Loucy (cell line): ENCODE measurements at regions not wholly inside any gene's neighbourhood (a gene's known extent, or its start where the extent isn't known, plus 50 kb on each side); places are given as distances from the start of the nearest gene placed in this dataset.

Experiments used
- H2AFZ ChIP-seq: fragments of 200-600 bp; sonication (generic); 2 replicates; pipeline ENCODE4 v1.6.0; 2016; ENCODE audit warnings: antibody characterized with exemption, mild to moderate bottlenecking, low read length, moderate library complexity
- H3F3A ChIP-seq: fragments of 200-600 bp; 2 replicates; pipeline ENCODE4 v1.6.0; 2016; ENCODE audit warnings: antibody characterized with exemption, low read depth, mild to moderate bottlenecking
- H3K27me3 ChIP-seq: fragments of 200-600 bp; sonication (generic); 2 replicates; pipeline ENCODE4 v1.6.1; 2014; ENCODE audit warnings: low read length, mild to moderate bottlenecking; ENCODE audit not compliant: insufficient read depth, poor library complexity, severe bottlenecking
- H3K36me3 ChIP-seq: fragments of 200-600 bp; sonication (generic); 2 replicates; pipeline ENCODE4 v1.6.1; 2016; ENCODE audit warnings: low read length; ENCODE audit not compliant: insufficient read depth
- H3K4me1 ChIP-seq: fragments of 200-600 bp; sonication (generic); 2 replicates; pipeline ENCODE4 v1.5.1; 2014; ENCODE audit warnings: low read length, mild to moderate bottlenecking; ENCODE audit not compliant: insufficient read depth, poor library complexity, severe bottlenecking
- H3K4me2 ChIP-seq: fragments of 200-600 bp; sonication (generic); 2 replicates; pipeline ENCODE4 v1.6.0; 2014; ENCODE audit warnings: antibody characterized with exemption, low read length, low read depth, mild to moderate bottlenecking; ENCODE audit not compliant: poor library complexity, severe bottlenecking
- H3K4me3 ChIP-seq: fragments of 200-600 bp; sonication (generic); 2 replicates; pipeline ENCODE4 v1.5.1; 2014; ENCODE audit warnings: low read length, mild to moderate bottlenecking, mixed read lengths; ENCODE audit not compliant: poor library complexity, severe bottlenecking
- H3K79me2 ChIP-seq: fragments of 200-600 bp; sonication (generic); 2 replicates; pipeline ENCODE4 v1.6.1; 2014; ENCODE audit warnings: low read length; ENCODE audit not compliant: insufficient read depth
- H3K9ac ChIP-seq: fragments of 200-600 bp; sonication (generic); 2 replicates; pipeline ENCODE4 v1.6.0; 2014; ENCODE audit warnings: mild to moderate bottlenecking, low read depth, low read length, moderate library complexity; ENCODE audit not compliant: poor library complexity, severe bottlenecking
- H3K9me2 ChIP-seq: fragments of 200-600 bp; sonication (generic); replicated peaks from 2 replicates; pipeline ENCODE4 v1.6.1; 2016; ENCODE audit warnings: low read depth, low read length, mixed read lengths
- H3K9me3 ChIP-seq: fragments of 200-600 bp; sonication (generic); 2 replicates; pipeline ENCODE4 v1.6.1; 2014; ENCODE audit warnings: mild to moderate bottlenecking, antibody characterized with exemption, low read length, low read depth; ENCODE audit not compliant: insufficient read depth
- H4K20me1 ChIP-seq: fragments of 200-600 bp; sonication (generic); 2 replicates; pipeline ENCODE4 v1.6.0; 2014; ENCODE audit warnings: antibody characterized with exemption, low read length, mild to moderate bottlenecking; ENCODE audit not compliant: insufficient read depth, poor library complexity, severe bottlenecking
- EZH2phosphoT487 ChIP-seq: fragments of 200-600 bp; IDR thresholded peaks from 2 replicates; pipeline ENCODE4 v1.6.1; 2018; ENCODE audit warnings: antibody characterized with exemption, mild to moderate bottlenecking, moderate library complexity, borderline replicate concordance
- TF ChIP-seq, protein P1 (sequence below): fragments of 200-600 bp; sonication (generic); conservative IDR thresholded peaks from 2 replicates; pipeline ENCODE4 v1.5.1; 2014; ENCODE audit warnings: mild to moderate bottlenecking, antibody characterized with exemption, low read length

DNA sequence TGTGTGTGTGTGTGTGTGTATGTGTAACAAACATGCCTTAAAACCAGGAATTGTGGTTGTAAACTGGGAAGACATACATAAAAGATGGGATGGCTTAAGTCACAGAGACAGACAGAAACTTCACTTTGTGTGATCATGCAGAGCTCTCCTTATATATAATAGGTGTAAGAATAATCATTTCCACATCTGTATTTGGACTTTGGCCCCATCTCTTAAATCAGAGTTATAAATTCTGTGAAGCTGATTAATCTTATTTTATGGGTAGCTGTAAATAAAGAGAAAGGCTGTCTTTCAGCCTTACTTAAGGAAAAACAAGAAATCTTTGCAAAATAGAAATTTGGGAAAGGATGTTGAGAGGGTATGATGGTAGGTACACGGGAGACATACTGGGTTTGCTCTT lies 174.6 kb upstream of the PITX2 start:
- H3K9me3 ChIP-seq: no peaks in the 10 kb centered on the region
- no peaks in the 10 kb centered on the region for H3K36me3 ChIP-seq
- H4K20me1 ChIP-seq: no peaks in the 10 kb centered on the region
- H3K4me2 ChIP-seq: no peak overlapping the region
- no peak overlapping the region for H3K4me3 ChIP-seq
- H3K9ac ChIP-seq: no peak overlapping the region
- no peak for TF ChIP-seq EZH2phosphoT487
- TF ChIP-seq, protein P1, sequence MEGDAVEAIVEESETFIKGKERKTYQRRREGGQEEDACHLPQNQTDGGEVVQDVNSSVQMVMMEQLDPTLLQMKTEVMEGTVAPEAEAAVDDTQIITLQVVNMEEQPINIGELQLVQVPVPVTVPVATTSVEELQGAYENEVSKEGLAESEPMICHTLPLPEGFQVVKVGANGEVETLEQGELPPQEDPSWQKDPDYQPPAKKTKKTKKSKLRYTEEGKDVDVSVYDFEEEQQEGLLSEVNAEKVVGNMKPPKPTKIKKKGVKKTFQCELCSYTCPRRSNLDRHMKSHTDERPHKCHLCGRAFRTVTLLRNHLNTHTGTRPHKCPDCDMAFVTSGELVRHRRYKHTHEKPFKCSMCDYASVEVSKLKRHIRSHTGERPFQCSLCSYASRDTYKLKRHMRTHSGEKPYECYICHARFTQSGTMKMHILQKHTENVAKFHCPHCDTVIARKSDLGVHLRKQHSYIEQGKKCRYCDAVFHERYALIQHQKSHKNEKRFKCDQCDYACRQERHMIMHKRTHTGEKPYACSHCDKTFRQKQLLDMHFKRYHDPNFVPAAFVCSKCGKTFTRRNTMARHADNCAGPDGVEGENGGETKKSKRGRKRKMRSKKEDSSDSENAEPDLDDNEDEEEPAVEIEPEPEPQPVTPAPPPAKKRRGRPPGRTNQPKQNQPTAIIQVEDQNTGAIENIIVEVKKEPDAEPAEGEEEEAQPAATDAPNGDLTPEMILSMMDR: no peak
- no peaks in the 10 kb centered on the region for H3K4me1 ChIP-seq
- no peaks in the 10 kb centered on the region for H3K9me2 ChIP-seq
- H3K27me3 ChIP-seq: no peaks in the 10 kb centered on the region
- no peak overlapping the region for H2AFZ ChIP-seq
- no peaks in the 10 kb centered on the region for H3K79me2 ChIP-seq
- H3F3A ChIP-seq: no peaks in the 10 kb centered on the region

DNA sequence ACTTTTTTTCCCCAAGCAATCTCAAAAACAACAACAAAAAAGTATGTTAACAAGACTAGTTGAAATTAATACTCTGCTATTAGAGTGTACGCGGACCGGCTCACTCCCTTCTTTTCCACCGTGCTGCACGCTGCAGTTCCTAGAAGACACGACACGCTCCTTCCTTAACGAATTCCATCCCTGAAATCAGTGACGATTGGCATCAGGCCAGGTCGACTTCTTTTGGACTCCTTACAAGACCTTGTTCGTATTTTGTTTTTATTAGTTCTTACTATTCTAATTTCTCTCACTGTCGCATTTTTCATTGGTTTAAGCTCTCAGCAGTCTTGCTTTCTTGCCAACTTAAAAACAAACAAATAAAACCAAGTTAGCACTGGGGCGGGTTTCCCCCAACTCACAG lies 175.8 kb upstream of the PITX2 start:
- no peaks in the 10 kb centered on the region for H3K27me3 ChIP-seq
- H3K4me3 ChIP-seq: no peak overlapping the region
- no peaks in the 10 kb centered on the region for H3K36me3 ChIP-seq
- no peaks in the 10 kb centered on the region for H3K4me1 ChIP-seq
- H3F3A ChIP-seq: no peaks in the 10 kb centered on the region
- H3K9me3 ChIP-seq: no peaks in the 10 kb centered on the region
- no peak overlapping the region for H2AFZ ChIP-seq
- H3K9me2 ChIP-seq: no peaks in the 10 kb centered on the region
- no peaks in the 10 kb centered on the region for H4K20me1 ChIP-seq
- H3K9ac ChIP-seq: no peak overlapping the region
- H3K79me2 ChIP-seq: no peaks in the 10 kb centered on the region
- no peak for TF ChIP-seq EZH2phosphoT487
- TF ChIP-seq, protein P1: no peak
- H3K4me2 ChIP-seq: no peak overlapping the region

DNA sequence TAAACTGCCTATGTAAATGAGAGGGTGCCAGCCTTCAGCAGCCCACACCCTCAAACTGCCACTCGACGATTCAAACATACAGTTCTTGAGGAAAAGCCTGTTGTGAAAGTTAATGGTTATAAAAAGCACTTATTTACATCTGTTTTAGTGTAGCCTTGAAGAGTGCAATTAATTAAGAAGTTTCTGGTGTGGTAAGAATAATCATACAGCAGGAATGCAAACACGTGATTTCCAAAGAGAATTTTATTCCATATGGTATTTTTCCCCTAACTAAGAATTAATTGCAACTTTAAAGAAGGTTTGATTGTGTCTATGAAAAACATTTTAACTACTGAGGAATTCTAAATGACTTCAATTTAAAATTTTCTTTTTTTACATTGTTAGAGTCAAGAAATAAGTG lies 176.3 kb upstream of the PITX2 start:
- Histone ChIP-seq H3K4me3 (no peak overlapping the region), H3K9me2 (no peaks in the 10 kb centered on the region), H4K20me1 (no peaks in the 10 kb centered on the region), H3K79me2 (no peaks in the 10 kb centered on the region), H3K27me3 (no peaks in the 10 kb centered on the region), H3K9me3 (no peaks in the 10 kb centered on the region), H3K9ac (no peak overlapping the region), H3K4me2 (no peak overlapping the region), H3F3A (no peaks in the 10 kb centered on the region), H3K4me1 (no peaks in the 10 kb centered on the region), H2AFZ (no peak overlapping the region), H3K36me3 (no peaks in the 10 kb centered on the region)
- TF ChIP-seq EZH2phosphoT487: no peak
- TF ChIP-seq, protein P1: no peak
